ENCODE measurements at regions not wholly inside any gene's neighbourhood (a gene's known extent, or its start where the extent isn't known, plus 50 kb on each side); places are given as distances from the start of the nearest gene placed in this dataset.

- Histone ChIP-seq H3K27me3 (ENCODE audit: insufficient read depth, low read length) (no peaks in the 10 kb centered on the region), H2BK5ac (ENCODE audit: low read depth, low read length, poor library complexity) (no peak overlapping the region), H3K4me2 (ENCODE audit: low read length) (no peak overlapping the region), H3K23ac (ENCODE audit: low read length) (no peak overlapping the region), H2AFZ (ENCODE audit: insufficient read depth, low read length, poor library complexity) (no peak overlapping the region), H3K79me1 (ENCODE audit: low read length) (peaks cover 3% of the 10 kb centered on the region), H3K27ac (ENCODE audit: low read depth, low read length) (no peak overlapping the region), H3K36me3 (ENCODE audit: control insufficient read depth in 1 of 2, insufficient read depth in 2 of 2, low read length in 2 of 2) (no peaks in the 10 kb centered on the region), H3K4ac (ENCODE audit: low read depth, low read length) (no peak overlapping the region), H3K14ac (ENCODE audit: low read length) (no peak overlapping the region), H4K91ac (ENCODE audit: low read depth, low read length) (no peak overlapping the region), H2BK12ac (ENCODE audit: low read length) (no peak overlapping the region), H3K4me3 (ENCODE audit: low read depth, low read length) (no peak overlapping the region), H3K9me3 (ENCODE audit: insufficient read depth, low read depth, low read length) (no peaks in the 10 kb centered on the region), H2BK120ac (ENCODE audit: insufficient read depth, low read length, poor library complexity) (no peak overlapping the region), H4K12ac (ENCODE audit: low read depth, low read length) (no peak overlapping the region), H4K8ac (ENCODE audit: low read depth, low read length) (no peak overlapping the region), H3K4me1 (ENCODE audit: control insufficient read depth in 1 of 2, insufficient read depth in 2 of 2, low read length in 2 of 2) (peaks cover 6 to 17% of the 10 kb centered on the region in 2 experiments), H3K9ac (ENCODE audit: low read length) (no peak overlapping the region), H3K18ac (ENCODE audit: low read length) (no peak overlapping the region), H3K79me2 (ENCODE audit: control insufficient read depth, insufficient read depth, low read length, poor library complexity) (no peaks in the 10 kb centered on the region), H2AK5ac (ENCODE audit: low read length) (no peak overlapping the region)
- WGBS (ENCODE audit: extremely low coverage, insufficient coverage, insufficient read length): no CpG with 5 or more reads among the region's 3 CpGs
- no peak for DNase-seq
These were observed 95.4 kb downstream of the PJA1 start for GRCh38 chrX:69069876-69070275.

- Histone ChIP-seq H3K4me3 (ENCODE audit: low read depth, low read length) (no peak overlapping the region), H4K8ac (ENCODE audit: low read depth, low read length) (no peak overlapping the region), H3K4ac (ENCODE audit: low read depth, low read length) (no peak overlapping the region), H3K23ac (ENCODE audit: low read length) (no peak overlapping the region), H3K79me1 (ENCODE audit: low read length) (peaks cover 3% of the 10 kb centered on the region), H3K9me3 (ENCODE audit: insufficient read depth, low read depth, low read length) (no peaks in the 10 kb centered on the region), H4K91ac (ENCODE audit: low read depth, low read length) (peak overlapping the region; percentile 45), H3K79me2 (ENCODE audit: control insufficient read depth, insufficient read depth, low read length, poor library complexity) (no peaks in the 10 kb centered on the region), H2BK120ac (ENCODE audit: insufficient read depth, low read length, poor library complexity) (no peak overlapping the region), H3K9ac (ENCODE audit: low read length) (no peak overlapping the region), H2BK12ac (ENCODE audit: low read length) (no peak overlapping the region), H2AK5ac (ENCODE audit: low read length) (no peak overlapping the region), H3K27ac (ENCODE audit: low read depth, low read length) (no peak overlapping the region), H3K27me3 (ENCODE audit: insufficient read depth, low read length) (no peaks in the 10 kb centered on the region), H3K14ac (ENCODE audit: low read length) (no peak overlapping the region), H3K18ac (ENCODE audit: low read length) (no peak overlapping the region), H3K4me2 (ENCODE audit: low read length) (no peak overlapping the region), H4K12ac (ENCODE audit: low read depth, low read length) (no peak overlapping the region), H2AFZ (ENCODE audit: insufficient read depth, low read length, poor library complexity) (no peak overlapping the region), H3K4me1 (ENCODE audit: control insufficient read depth in 1 of 2, insufficient read depth in 2 of 2, low read length in 2 of 2) (peaks cover 6 to 17% of the 10 kb centered on the region in 2 experiments), H3K36me3 (ENCODE audit: control insufficient read depth in 1 of 2, insufficient read depth in 2 of 2, low read length in 2 of 2) (no peaks in the 10 kb centered on the region), H2BK5ac (ENCODE audit: low read depth, low read length, poor library complexity) (no peak overlapping the region)
- WGBS (ENCODE audit: extremely low coverage, insufficient coverage, insufficient read length): no CpG with 5 or more reads among the region's 4 CpGs
- no peak for DNase-seq
These were observed 96.2 kb downstream of the PJA1 start for GRCh38 chrX:69069086-69069445.

GRCh38 chrX:69068301-69069085 lies 96.8 kb downstream of the PJA1 start:
- peaks cover 6 to 17% of the 10 kb centered on the region in 2 experiments for H3K4me1 ChIP-seq (ENCODE audit: control insufficient read depth in 1 of 2, insufficient read depth in 2 of 2, low read length in 2 of 2)
- no peak overlapping the region for H2BK5ac ChIP-seq (ENCODE audit: low read depth, low read length, poor library complexity)
- no peak overlapping the region for H2BK12ac ChIP-seq (ENCODE audit: low read length)
- H3K9ac ChIP-seq (ENCODE audit: low read length): no peak overlapping the region
- no peak overlapping the region for H4K12ac ChIP-seq (ENCODE audit: low read depth, low read length)
- H3K23ac ChIP-seq (ENCODE audit: low read length): no peak overlapping the region
- H3K79me1 ChIP-seq (ENCODE audit: low read length): peaks cover 3% of the 10 kb centered on the region
- H3K79me2 ChIP-seq (ENCODE audit: control insufficient read depth, insufficient read depth, low read length, poor library complexity): no peaks in the 10 kb centered on the region
- no peak for DNase-seq
- no peak overlapping the region for H3K18ac ChIP-seq (ENCODE audit: low read length)
- no peak overlapping the region for H3K4ac ChIP-seq (ENCODE audit: low read depth, low read length)
- no peak overlapping the region for H3K4me2 ChIP-seq (ENCODE audit: low read length)
- no peak overlapping the region for H4K8ac ChIP-seq (ENCODE audit: low read depth, low read length)
- WGBS (ENCODE audit: extremely low coverage, insufficient coverage, insufficient read length): no CpG with 5 or more reads among the region's 7 CpGs
- no peak overlapping the region for H3K27ac ChIP-seq (ENCODE audit: low read depth, low read length)
- H3K4me3 ChIP-seq (ENCODE audit: low read depth, low read length): no peak overlapping the region
- no peaks in the 10 kb centered on the region for H3K9me3 ChIP-seq (ENCODE audit: insufficient read depth, low read depth, low read length)
- H4K91ac ChIP-seq (ENCODE audit: low read depth, low read length): no peak overlapping the region
- H3K14ac ChIP-seq (ENCODE audit: low read length): no peak overlapping the region
- H3K36me3 ChIP-seq (ENCODE audit: control insufficient read depth in 1 of 2, insufficient read depth in 2 of 2, low read length in 2 of 2): no peaks in the 10 kb centered on the region
- no peak overlapping the region for H2BK120ac ChIP-seq (ENCODE audit: insufficient read depth, low read length, poor library complexity)
- no peak overlapping the region for H2AK5ac ChIP-seq (ENCODE audit: low read length)
- H3K27me3 ChIP-seq (ENCODE audit: insufficient read depth, low read length): no peaks in the 10 kb centered on the region
- H2AFZ ChIP-seq (ENCODE audit: insufficient read depth, low read length, poor library complexity): no peak overlapping the region

- Histone ChIP-seq H4K12ac (ENCODE audit: low read depth, low read length) (no peak overlapping the region), H3K9ac (ENCODE audit: low read length) (no peak overlapping the region), H3K14ac (ENCODE audit: low read length) (peak overlapping the region; percentile 20), H4K91ac (ENCODE audit: low read depth, low read length) (peak overlapping the region; percentile 45), H3K4me3 (ENCODE audit: low read depth, low read length) (no peak overlapping the region), H2BK12ac (ENCODE audit: low read length) (peak overlapping the region; percentile 5), H3K4me2 (ENCODE audit: low read length) (no peak overlapping the region), H3K27me3 (ENCODE audit: insufficient read depth, low read length) (no peaks in the 10 kb centered on the region), H3K9me3 (ENCODE audit: insufficient read depth, low read depth, low read length) (no peaks in the 10 kb centered on the region), H2AFZ (ENCODE audit: insufficient read depth, low read length, poor library complexity) (no peak overlapping the region), H3K79me2 (ENCODE audit: control insufficient read depth, insufficient read depth, low read length, poor library complexity) (no peaks in the 10 kb centered on the region), H2AK5ac (ENCODE audit: low read length) (no peak overlapping the region), H2BK120ac (ENCODE audit: insufficient read depth, low read length, poor library complexity) (peak overlapping the region; percentile 45), H3K36me3 (ENCODE audit: control insufficient read depth in 1 of 2, insufficient read depth in 2 of 2, low read length in 2 of 2) (no peaks in the 10 kb centered on the region), H3K23ac (ENCODE audit: low read length) (no peak overlapping the region), H3K18ac (ENCODE audit: low read length) (peak overlapping the region; percentile 16), H2BK5ac (ENCODE audit: low read depth, low read length, poor library complexity) (peak overlapping the region; percentile 26), H3K27ac (ENCODE audit: low read depth, low read length) (peak overlapping the region; percentile 37), H3K79me1 (ENCODE audit: low read length) (peaks cover 3% of the 10 kb centered on the region), H3K4me1 (ENCODE audit: control insufficient read depth in 1 of 2, insufficient read depth in 2 of 2, low read length in 2 of 2) (peaks cover 6 to 17% of the 10 kb centered on the region in 2 experiments), H4K8ac (ENCODE audit: low read depth, low read length) (no peak overlapping the region), H3K4ac (ENCODE audit: low read depth, low read length) (no peak overlapping the region)
- no CpG with 5 or more reads among the region's 2 CpGs for WGBS (ENCODE audit: extremely low coverage, insufficient coverage, insufficient read length)
- no peak for DNase-seq
These were observed 97.4 kb downstream of the PJA1 start for GRCh38 chrX:69067841-69068240.
